OCI-LY3 (cell line): ENCODE measurements at regions not wholly inside any gene's neighbourhood (a gene's known extent, or its start where the extent isn't known, plus 50 kb on each side); places are given as distances from the start of the nearest gene placed in this dataset.

ENCODE experiments used
- H2AFZ ChIP-seq: fragments of 200-600, 300-600 bp; shearing (Covaris generic); 2 replicates; pipeline ENCODE4 v1.6.0; 2014; ENCODE audit warnings: antibody characterized with exemption, low read depth, low read length
- H3K27ac ChIP-seq: fragments of 200-600, 300-600 bp; sonication (generic); 2 replicates; pipeline ENCODE4 v1.5.1; 2014; ENCODE audit warnings: mild to moderate bottlenecking, low read length, moderate library complexity, mixed read lengths
- H3K27me3 ChIP-seq: fragments of 200-600, 300-600 bp; sonication (generic); 2 replicates; pipeline ENCODE4 v1.6.1; 2014; ENCODE audit warnings: low read depth, low read length, mixed read lengths
- H3K36me3 ChIP-seq: fragments of 200-600, 300-600 bp; sonication (generic); replicated peaks from 2 replicates; pipeline ENCODE3; 2014; ENCODE audit warnings: low read depth, low read length, mixed read lengths
- H3K4me1 ChIP-seq: fragments of 300-600, 200-600 bp; sonication (generic); 2 replicates; pipeline ENCODE4 v1.6.1; 2014; ENCODE audit warnings: low read length, mixed read lengths
- H3K4me2 ChIP-seq: fragments of 200-600, 300-600 bp; sonication (generic); 2 replicates; pipeline ENCODE4 v1.6.1; 2014; ENCODE audit warnings: low read length, mixed read lengths
- H3K4me3 ChIP-seq: fragments of 300-600, 200-600 bp; sonication (generic); 2 replicates; pipeline ENCODE4 v1.5.1; 2014; ENCODE audit warnings: antibody characterized with exemption, mild to moderate bottlenecking, low read length, moderate library complexity
- H3K79me2 ChIP-seq: fragments of 300-600, 200-600 bp; shearing (Covaris generic); 2 replicates; pipeline ENCODE4 v1.6.1; 2014; ENCODE audit warnings: mild to moderate bottlenecking, low read length, mixed read lengths
- H3K9ac ChIP-seq: fragments of 300-600, 200-600 bp; shearing (Covaris generic); 2 replicates; pipeline ENCODE4 v1.6.0; 2014; ENCODE audit warnings: mild to moderate bottlenecking, low read length, moderate library complexity
- H3K9me3 ChIP-seq: fragments of 200-600, 300-600 bp; shearing (Covaris generic); 2 replicates; pipeline ENCODE4 v1.6.1; 2014; ENCODE audit warnings: low read length, mixed read lengths; ENCODE audit not compliant: insufficient read depth
- H4K20me1 ChIP-seq: fragments of 200-600, 300-600 bp; sonication (generic); 2 replicates; pipeline ENCODE4 v1.6.1; 2016; ENCODE audit warnings: low read length, mixed read lengths; ENCODE audit not compliant: insufficient read depth
- CTCF ChIP-seq: fragments of 200-600, 300-600 bp; sonication (generic); IDR thresholded peaks from 2 replicates; pipeline ENCODE4 v1.5.1; 2014; ENCODE audit warnings: antibody characterized with exemption, low read length, low read depth
- EZH2phosphoT487 ChIP-seq: fragments of 200-600 bp; shearing (Covaris generic); IDR thresholded peaks from 2 replicates; pipeline ENCODE4 v1.6.1; 2018; ENCODE audit warnings: antibody characterized with exemption, mixed run types, low read depth

DNA sequence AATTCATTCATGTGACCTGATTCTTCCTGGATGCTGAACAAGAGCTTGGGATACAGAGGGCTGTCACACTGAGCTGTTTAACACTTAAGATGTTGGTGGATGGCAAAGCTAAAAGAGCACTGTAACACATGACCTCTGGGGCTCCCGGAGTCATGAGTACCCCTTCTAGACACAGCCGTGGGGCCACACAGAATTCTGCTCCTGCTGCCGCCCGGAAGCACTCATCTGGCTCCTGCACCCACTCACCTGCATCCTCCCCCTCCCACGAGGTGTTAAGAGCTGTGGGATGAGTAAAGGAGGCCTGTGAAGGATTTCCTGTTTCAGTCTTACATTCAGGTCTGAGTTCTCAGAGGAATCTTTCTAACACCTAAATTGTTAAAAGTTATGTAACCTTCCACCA is 78.0 kb upstream of the SSTR1 start:
- Histone ChIP-seq H4K20me1 (no peaks in the 10 kb centered on the region), H2AFZ (no peak overlapping the region), H3K27ac (no peak overlapping the region), H3K4me2 (no peak overlapping the region), H3K36me3 (no peaks in the 10 kb centered on the region), H3K4me1 (0 out of 2 replicates have a peak, but pooled peaks cover 4% of the 10 kb centered on the region), H3K27me3 (no peaks in the 10 kb centered on the region), H3K4me3 (no peak overlapping the region), H3K9me3 (peaks cover 10% of the 10 kb centered on the region; the same call in 1 of the 2 replicates), H3K79me2 (no peaks in the 10 kb centered on the region), H3K9ac (no peak overlapping the region)
- TF ChIP-seq CTCF (no peak), EZH2phosphoT487 (no peak)

DNA sequence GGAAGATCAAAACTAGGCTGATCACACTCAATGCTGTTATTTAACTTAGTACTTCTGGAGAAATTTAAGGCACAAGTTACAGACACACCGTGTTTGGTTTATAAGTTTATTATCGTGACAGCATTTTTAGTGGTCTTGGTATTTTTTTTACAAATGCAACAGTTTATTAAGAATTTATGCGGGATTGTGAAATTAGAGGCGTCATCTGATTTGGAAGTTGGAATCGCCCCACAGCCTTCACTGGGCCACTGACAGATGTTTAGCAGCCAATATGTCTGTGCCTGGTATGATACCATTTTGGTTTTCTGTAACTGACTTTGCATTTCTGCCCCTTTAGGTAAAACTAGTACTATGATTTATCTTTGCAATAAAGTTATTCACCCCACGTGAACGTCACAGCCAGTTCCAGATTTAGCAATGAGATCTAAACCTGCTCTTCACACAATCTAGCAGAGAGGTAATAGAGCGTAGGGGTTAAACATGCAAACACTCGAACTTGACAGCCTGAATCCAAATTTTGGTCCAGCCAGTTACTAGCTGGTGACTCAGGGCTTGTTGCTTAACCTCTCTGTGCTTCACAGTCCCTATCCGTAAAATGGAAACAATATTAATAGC is 73.2 kb upstream of the SSTR1 start:
- Histone ChIP-seq H3K4me2 (no peak overlapping the region), H2AFZ (no peak overlapping the region), H3K27me3 (no peaks in the 10 kb centered on the region), H3K27ac (no peak overlapping the region), H3K79me2 (no peaks in the 10 kb centered on the region), H3K4me3 (no peak overlapping the region), H4K20me1 (no peaks in the 10 kb centered on the region), H3K4me1 (peaks cover 12% of the 10 kb centered on the region), H3K36me3 (no peaks in the 10 kb centered on the region), H3K9ac (no peak overlapping the region), H3K9me3 (no peaks in the 10 kb centered on the region)
- no peak for TF ChIP-seq CTCF
- no peak for TF ChIP-seq EZH2phosphoT487

DNA sequence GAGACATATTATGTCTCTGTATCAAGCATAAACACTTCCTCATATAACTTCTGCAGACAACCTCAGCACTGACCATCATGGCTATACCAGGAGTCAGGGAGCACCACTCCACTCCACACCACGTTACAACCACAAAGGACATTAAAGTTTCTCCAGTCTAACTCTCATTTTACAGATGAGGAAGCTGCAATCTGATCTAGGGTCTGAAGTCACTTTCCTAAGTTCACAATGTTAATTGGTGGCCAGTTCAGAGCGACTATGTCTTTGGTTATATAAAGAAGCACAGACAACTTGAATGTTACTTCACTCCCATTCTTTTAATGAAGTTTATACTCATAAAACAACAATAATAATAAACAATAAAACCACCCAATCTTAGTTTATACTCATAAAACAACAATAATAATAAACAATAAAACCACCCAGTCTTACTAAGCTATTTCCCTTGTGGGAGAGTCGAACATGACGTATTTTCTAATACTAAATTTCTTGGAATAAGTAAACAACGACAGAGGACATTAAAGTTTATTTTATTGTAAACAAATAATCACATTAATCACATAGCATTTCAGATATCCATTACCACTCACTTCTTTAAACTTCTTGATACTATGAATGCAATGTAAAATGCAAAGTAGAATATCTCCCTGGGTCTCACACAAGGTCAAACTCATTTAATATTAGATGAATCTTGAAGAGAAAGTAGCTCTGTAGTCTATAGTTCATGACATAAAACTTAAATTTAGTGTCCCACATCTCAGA is 72.4 kb upstream of the SSTR1 start:
- Histone ChIP-seq H3K9ac (no peak overlapping the region), H3K27ac (no peak overlapping the region), H3K27me3 (peaks cover 4% of the 10 kb centered on the region; the same call in 1 of the 2 replicates), H3K4me2 (no peak overlapping the region), H3K9me3 (no peaks in the 10 kb centered on the region), H4K20me1 (no peaks in the 10 kb centered on the region), H3K4me1 (peaks cover 9% of the 10 kb centered on the region), H3K79me2 (no peaks in the 10 kb centered on the region), H3K36me3 (no peaks in the 10 kb centered on the region), H3K4me3 (no peak overlapping the region), H2AFZ (no peak overlapping the region)
- TF ChIP-seq CTCF (no peak), EZH2phosphoT487 (no peak)

GRCh38 chr14:38137005-38137404 is 70.7 kb upstream of the SSTR1 start:
- TF ChIP-seq CTCF (no peak), EZH2phosphoT487 (no peak)
- Histone ChIP-seq H3K9me3 (no peaks in the 10 kb centered on the region), H2AFZ (no peak overlapping the region), H3K4me2 (no peak overlapping the region), H3K27ac (no peak overlapping the region), H3K27me3 (peaks cover 4% of the 10 kb centered on the region; the same call in 1 of the 2 replicates), H3K9ac (no peak overlapping the region), H3K79me2 (no peaks in the 10 kb centered on the region), H3K4me1 (peaks cover 9% of the 10 kb centered on the region), H3K4me3 (no peak overlapping the region), H3K36me3 (no peaks in the 10 kb centered on the region), H4K20me1 (no peaks in the 10 kb centered on the region)
